A673 (cell line): ENCODE measurements at regions not wholly inside any gene's neighbourhood (a gene's known extent, or its start where the extent isn't known, plus 50 kb on each side); places are given as distances from the start of the nearest gene placed in this dataset.

Source experiments
- BruUV-seq: library from RNA; stranded (reverse); fragments of 400-500 nt; replicated peaks from 2 replicates; lab custom pipeline; 2021; lab: Mats Ljungman, UMichigan
- CTCF ChIA-PET: fragments of 300-600 bp; sonication (Branson Sonifier 250); formaldehyde crosslinking; loops from one replicate; lab custom pipeline; 2022; ENCODE audit warnings: antibody characterized with exemption; lab: Charles Lee
- POLR2A ChIA-PET: fragments of 300-600 bp; sonication (Branson Sonifier 250); formaldehyde crosslinking; loops from one replicate; lab custom pipeline; 2022; ENCODE audit warnings: antibody characterized with exemption; ENCODE audit not compliant: low non-redundant PET; lab: Charles Lee
- DNase-seq: peaks from one replicate; pipeline ENCODE4 v3.0.0-alpha.2; 2015; ENCODE audit warnings: low spot score
- H3K27ac ChIP-seq: fragments of 200-600 bp; sonication (generic); 2 replicates; pipeline ENCODE4 v1.5.1; 2016; ENCODE audit warnings: mixed run types, low read depth, mild to moderate bottlenecking, mixed read lengths, antibody characterized with exemption, low read length; ENCODE audit not compliant: poor library complexity, severe bottlenecking
- H3K27me3 ChIP-seq: fragments of 200-600 bp; sonication (generic); replicated peaks from 2 replicates; pipeline ENCODE4 v1.6.1; 2017; ENCODE audit warnings: mixed run types, low read depth, mild to moderate bottlenecking, mixed read lengths, antibody characterized with exemption, low read length; ENCODE audit not compliant: insufficient read depth, poor library complexity
- H3K36me3 ChIP-seq: fragments of 200-600 bp; sonication (generic); 2 replicates; pipeline ENCODE4 v1.6.1; 2016; ENCODE audit warnings: mixed run types, mild to moderate bottlenecking, mixed read lengths, antibody characterized with exemption, low read length; ENCODE audit not compliant: insufficient read depth, poor library complexity, severe bottlenecking
- H3K4me1 ChIP-seq: fragments of 200-600 bp; sonication (generic); 2 replicates; pipeline ENCODE4 v1.6.1; 2017; ENCODE audit warnings: mixed run types, mild to moderate bottlenecking, mixed read lengths, antibody characterized with exemption, low read length; ENCODE audit not compliant: insufficient read depth, poor library complexity, severe bottlenecking
- H3K4me3 ChIP-seq: fragments of 200-600 bp; sonication (generic); 2 replicates; pipeline ENCODE4 v1.5.1; 2016; ENCODE audit warnings: low read depth, mixed run types, mild to moderate bottlenecking, mixed read lengths, low read length; ENCODE audit not compliant: poor library complexity, severe bottlenecking
- H3K9me3 ChIP-seq: fragments of 200-600 bp; sonication (generic); 2 replicates; pipeline ENCODE4 v1.6.1; 2016; ENCODE audit warnings: mixed run types, low read depth, mild to moderate bottlenecking, mixed read lengths, antibody characterized with exemption, low read length; ENCODE audit not compliant: poor library complexity, severe bottlenecking
- EZH2 ChIP-seq: fragments of 200-600 bp; sonication (generic); IDR thresholded peaks from 2 replicates; pipeline ENCODE4 v1.6.1; 2017; ENCODE audit warnings: borderline replicate concordance, low read depth, mild to moderate bottlenecking, mixed read lengths, antibody characterized with exemption, low read length; ENCODE audit not compliant: poor library complexity, severe bottlenecking
- intact Hi-C: fragments of 100-400 bp; cut with micrococcal nuclease; formaldehyde crosslinking; loops from one replicate; pipeline ENCODE4 v1.10.0; 2022; ENCODE audit not compliant: unreplicated experiment
- TF ChIP-seq, protein P1 (sequence below): fragments of 300-800, 200-600 bp; sonication (generic); conservative IDR thresholded peaks from 2 replicates; pipeline ENCODE4 v1.5.1; 2017; ENCODE audit warnings: low read depth, mild to moderate bottlenecking, antibody characterized with exemption, low read length, moderate library complexity, mixed read lengths

DNA sequence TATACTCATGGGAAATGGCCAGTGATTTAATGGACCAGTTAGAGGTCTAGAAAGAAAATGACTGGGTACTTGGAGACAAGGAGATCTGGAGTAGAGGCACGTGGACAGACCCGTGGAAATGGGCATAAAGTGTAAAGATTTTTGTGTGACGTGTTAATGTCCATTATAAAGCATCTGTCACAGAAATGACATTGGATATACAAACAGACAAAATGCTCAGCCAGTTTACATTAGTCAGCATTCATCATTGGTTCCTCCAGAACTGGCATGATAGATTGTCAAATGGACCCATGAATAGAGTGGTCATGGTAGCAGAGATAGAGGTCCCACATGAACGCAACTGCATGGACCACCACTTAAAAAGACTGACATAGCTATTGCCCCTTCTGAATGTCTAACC, 144.1 kb upstream of the GALNT15 start:
- intact Hi-C loops: no loop called here
- BruUV-seq: no TSS peak
- CTCF ChIA-PET: no interaction called here
- TF ChIP-seq, protein P1, sequence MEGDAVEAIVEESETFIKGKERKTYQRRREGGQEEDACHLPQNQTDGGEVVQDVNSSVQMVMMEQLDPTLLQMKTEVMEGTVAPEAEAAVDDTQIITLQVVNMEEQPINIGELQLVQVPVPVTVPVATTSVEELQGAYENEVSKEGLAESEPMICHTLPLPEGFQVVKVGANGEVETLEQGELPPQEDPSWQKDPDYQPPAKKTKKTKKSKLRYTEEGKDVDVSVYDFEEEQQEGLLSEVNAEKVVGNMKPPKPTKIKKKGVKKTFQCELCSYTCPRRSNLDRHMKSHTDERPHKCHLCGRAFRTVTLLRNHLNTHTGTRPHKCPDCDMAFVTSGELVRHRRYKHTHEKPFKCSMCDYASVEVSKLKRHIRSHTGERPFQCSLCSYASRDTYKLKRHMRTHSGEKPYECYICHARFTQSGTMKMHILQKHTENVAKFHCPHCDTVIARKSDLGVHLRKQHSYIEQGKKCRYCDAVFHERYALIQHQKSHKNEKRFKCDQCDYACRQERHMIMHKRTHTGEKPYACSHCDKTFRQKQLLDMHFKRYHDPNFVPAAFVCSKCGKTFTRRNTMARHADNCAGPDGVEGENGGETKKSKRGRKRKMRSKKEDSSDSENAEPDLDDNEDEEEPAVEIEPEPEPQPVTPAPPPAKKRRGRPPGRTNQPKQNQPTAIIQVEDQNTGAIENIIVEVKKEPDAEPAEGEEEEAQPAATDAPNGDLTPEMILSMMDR: no peak
- no peak for TF ChIP-seq EZH2
- Histone ChIP-seq H3K9me3 (no peaks in the 10 kb centered on the region), H3K4me3 (no peak overlapping the region), H3K27ac (no peak overlapping the region), H3K4me1 (no peaks in the 10 kb centered on the region), H3K27me3 (peaks cover 12% of the 10 kb centered on the region), H3K36me3 (no peaks in the 10 kb centered on the region)
- no peak for DNase-seq
- POLR2A ChIA-PET: no interaction called here

DNA sequence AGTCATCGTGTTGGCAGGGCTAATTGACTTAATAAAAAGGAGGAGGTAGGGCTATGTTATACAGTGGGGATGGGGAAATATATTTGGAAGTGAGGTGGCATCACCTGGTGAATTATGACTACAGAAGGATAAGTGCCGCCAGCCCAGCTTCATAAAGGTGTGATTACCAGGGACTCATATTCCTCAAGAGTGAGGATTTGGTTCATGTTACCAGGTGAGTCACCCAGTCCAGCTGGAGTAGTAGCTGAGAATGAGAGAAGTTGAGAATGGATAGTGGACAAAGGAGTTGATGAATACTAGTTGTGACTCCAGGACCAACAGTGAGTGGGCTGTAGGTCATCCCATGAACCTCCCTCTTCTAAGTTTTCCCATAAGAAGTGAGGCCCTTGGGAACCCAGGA, 143.0 kb upstream of the GALNT15 start:
- CTCF ChIA-PET: no interaction called here

DNA sequence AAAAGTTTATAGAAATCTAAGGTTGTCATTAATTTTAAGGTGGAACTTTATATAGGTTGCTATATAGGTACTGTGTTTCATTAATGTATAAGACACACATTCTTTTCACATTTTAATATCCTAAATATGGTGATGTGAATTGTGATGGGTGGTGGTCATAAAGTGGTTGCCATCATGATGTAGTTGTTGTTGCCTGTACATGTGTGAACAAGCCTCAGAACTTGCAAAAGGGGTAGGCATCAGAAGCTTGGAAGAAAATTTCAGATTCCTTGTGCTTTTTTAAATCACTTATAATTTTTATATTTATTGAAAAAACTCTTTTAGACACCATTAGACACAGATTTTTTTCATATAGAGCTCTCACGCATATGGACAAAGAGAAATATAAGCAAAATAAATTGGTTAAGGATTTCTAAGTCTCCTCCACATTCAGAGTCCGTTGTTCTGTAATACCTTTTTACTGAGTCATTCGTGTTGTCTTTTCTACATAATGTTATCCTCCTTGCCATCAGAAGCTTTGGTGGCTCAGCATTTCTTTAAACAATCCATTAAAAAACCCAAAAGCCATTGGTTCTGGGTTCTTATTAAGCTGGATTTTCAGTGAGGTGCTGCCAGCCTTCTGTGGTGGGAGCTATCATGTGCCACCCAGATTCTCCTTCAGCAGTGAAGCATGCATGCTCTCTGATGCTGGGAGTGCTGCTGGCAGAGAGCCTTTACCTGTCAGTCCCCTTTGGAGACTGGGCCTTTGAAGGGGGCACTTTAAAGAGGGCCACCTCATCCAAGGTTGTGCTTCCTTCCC, 140.4 kb upstream of the GALNT15 start:
- peaks cover 29% of the 10 kb centered on the region for H3K27me3 ChIP-seq
- no peak for DNase-seq
- intact Hi-C loops: no loop called here
- ChIA-PET CTCF (no interaction called here), POLR2A (no interaction called here)
- H3K9me3 ChIP-seq: no peaks in the 10 kb centered on the region
- no peak overlapping the region for H3K4me3 ChIP-seq
- no peaks in the 10 kb centered on the region for H3K4me1 ChIP-seq
- no peaks in the 10 kb centered on the region for H3K36me3 ChIP-seq
- BruUV-seq: no TSS peak
- no peak for TF ChIP-seq EZH2
- TF ChIP-seq, protein P1: no peak
- H3K27ac ChIP-seq: no peak overlapping the region

More for the DNA sequence above, 143.0 kb upstream of the GALNT15 start:
- no peaks in the 10 kb centered on the region for H3K36me3 ChIP-seq
- no peak overlapping the region for H3K4me3 ChIP-seq
- no peak for DNase-seq
- H3K9me3 ChIP-seq: no peaks in the 10 kb centered on the region
- no peak overlapping the region for H3K27ac ChIP-seq
- peaks cover 17% of the 10 kb centered on the region for H3K27me3 ChIP-seq
- intact Hi-C loops: no loop called here
- H3K4me1 ChIP-seq: no peaks in the 10 kb centered on the region
- POLR2A ChIA-PET: interaction anchor here (0.7 kb wide), 1 partner anchor 54 kb away, joined by 3 read pairs; no protein-coding TSS in a partner anchor
- TF ChIP-seq EZH2: no peak
- TF ChIP-seq, protein P1: no peak
- BruUV-seq: no TSS peak
